HepG2 (cell line): ENCODE measurements at regions not wholly inside any gene's neighbourhood (a gene's known extent, or its start where the extent isn't known, plus 50 kb on each side); places are given as distances from the start of the nearest gene placed in this dataset.

ENCODE experiments used
- CBX5 ChIP-seq: sonication (generic); formaldehyde crosslinking; IDR thresholded peaks from 2 replicates; pipeline ENCODE4 v1.4.0; 2020; ENCODE audit warnings: missing genetic modification reagents, borderline replicate concordance
- CENPX ChIP-seq: sonication (generic); formaldehyde crosslinking; IDR thresholded peaks from 2 replicates; pipeline ENCODE4 v1.9.0; 2021; ENCODE audit warnings: mild to moderate bottlenecking, missing genetic modification reagents, moderate library complexity
- RELA ChIP-seq: sonication (generic); formaldehyde crosslinking; IDR thresholded peaks from 2 replicates; pipeline ENCODE4 v1.4.0; 2020; ENCODE audit warnings: missing genetic modification reagents
- SOX13 ChIP-seq, 3 experiments: fragments of 450-650 bp in 1 of 3; sonication (generic) in 1 of 3; formaldehyde crosslinking in 1 of 3; IDR thresholded peaks in 2 of 3; conservative IDR thresholded peaks in 1 of 3; 2 replicates each; pipeline versions ENCODE4 v1.5.0 to v1.6.1; 2016 to 2020; ENCODE audit warnings: antibody characterized with exemption in 1 of 3, mild to moderate bottlenecking in 1 of 3, missing compliant biosample characterization in 1 of 3, missing genetic modification reagents in 1 of 3, moderate library complexity in 1 of 3
- ZEB1 ChIP-seq: IDR thresholded peaks from 2 replicates; pipeline ENCODE4 v1.6.1; 2012; ENCODE audit warnings: mild to moderate bottlenecking, low read depth, inconsistent platforms; ENCODE audit not compliant: insufficient replicate concordance
- ZFP37 ChIP-seq: sonication (generic); formaldehyde crosslinking; IDR thresholded peaks from 2 replicates; pipeline ENCODE4 v1.4.0; 2020; ENCODE audit warnings: missing genetic modification reagents, borderline replicate concordance
- TF ChIP-seq, protein P1 (sequence below): sonication (generic); formaldehyde crosslinking; IDR thresholded peaks from 2 replicates; pipeline ENCODE4 v1.5.0; 2020; ENCODE audit warnings: mild to moderate bottlenecking, missing genetic modification reagents, borderline replicate concordance
- TF ChIP-seq, protein P2 (sequence below): sonication (generic); formaldehyde crosslinking; IDR thresholded peaks from 2 replicates; pipeline ENCODE4 v1.8.1; 2023; ENCODE audit warnings: missing genetic modification reagents, mild to moderate bottlenecking, borderline replicate concordance

DNA sequence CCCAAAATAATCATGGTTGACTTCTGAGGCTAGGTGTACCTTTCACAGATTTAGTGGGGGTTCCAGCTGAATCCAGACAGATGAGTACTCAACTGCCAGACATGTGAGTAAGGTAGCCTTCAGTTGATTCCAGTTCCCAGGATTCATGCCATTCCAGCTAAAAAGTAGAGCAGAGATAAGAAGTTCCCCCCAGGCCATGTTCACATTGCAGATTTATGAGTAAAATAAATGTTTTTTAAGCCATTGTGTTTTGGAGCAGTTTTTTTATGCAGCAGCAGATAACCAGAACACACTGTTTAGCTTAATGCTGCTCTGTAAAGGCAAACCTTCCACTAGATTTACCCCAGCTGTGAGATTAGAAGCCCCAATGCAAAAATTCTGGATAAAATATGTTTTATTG lies 245.0 kb downstream of the RFPL4B start (continued):
- TF ChIP-seq, protein P1, sequence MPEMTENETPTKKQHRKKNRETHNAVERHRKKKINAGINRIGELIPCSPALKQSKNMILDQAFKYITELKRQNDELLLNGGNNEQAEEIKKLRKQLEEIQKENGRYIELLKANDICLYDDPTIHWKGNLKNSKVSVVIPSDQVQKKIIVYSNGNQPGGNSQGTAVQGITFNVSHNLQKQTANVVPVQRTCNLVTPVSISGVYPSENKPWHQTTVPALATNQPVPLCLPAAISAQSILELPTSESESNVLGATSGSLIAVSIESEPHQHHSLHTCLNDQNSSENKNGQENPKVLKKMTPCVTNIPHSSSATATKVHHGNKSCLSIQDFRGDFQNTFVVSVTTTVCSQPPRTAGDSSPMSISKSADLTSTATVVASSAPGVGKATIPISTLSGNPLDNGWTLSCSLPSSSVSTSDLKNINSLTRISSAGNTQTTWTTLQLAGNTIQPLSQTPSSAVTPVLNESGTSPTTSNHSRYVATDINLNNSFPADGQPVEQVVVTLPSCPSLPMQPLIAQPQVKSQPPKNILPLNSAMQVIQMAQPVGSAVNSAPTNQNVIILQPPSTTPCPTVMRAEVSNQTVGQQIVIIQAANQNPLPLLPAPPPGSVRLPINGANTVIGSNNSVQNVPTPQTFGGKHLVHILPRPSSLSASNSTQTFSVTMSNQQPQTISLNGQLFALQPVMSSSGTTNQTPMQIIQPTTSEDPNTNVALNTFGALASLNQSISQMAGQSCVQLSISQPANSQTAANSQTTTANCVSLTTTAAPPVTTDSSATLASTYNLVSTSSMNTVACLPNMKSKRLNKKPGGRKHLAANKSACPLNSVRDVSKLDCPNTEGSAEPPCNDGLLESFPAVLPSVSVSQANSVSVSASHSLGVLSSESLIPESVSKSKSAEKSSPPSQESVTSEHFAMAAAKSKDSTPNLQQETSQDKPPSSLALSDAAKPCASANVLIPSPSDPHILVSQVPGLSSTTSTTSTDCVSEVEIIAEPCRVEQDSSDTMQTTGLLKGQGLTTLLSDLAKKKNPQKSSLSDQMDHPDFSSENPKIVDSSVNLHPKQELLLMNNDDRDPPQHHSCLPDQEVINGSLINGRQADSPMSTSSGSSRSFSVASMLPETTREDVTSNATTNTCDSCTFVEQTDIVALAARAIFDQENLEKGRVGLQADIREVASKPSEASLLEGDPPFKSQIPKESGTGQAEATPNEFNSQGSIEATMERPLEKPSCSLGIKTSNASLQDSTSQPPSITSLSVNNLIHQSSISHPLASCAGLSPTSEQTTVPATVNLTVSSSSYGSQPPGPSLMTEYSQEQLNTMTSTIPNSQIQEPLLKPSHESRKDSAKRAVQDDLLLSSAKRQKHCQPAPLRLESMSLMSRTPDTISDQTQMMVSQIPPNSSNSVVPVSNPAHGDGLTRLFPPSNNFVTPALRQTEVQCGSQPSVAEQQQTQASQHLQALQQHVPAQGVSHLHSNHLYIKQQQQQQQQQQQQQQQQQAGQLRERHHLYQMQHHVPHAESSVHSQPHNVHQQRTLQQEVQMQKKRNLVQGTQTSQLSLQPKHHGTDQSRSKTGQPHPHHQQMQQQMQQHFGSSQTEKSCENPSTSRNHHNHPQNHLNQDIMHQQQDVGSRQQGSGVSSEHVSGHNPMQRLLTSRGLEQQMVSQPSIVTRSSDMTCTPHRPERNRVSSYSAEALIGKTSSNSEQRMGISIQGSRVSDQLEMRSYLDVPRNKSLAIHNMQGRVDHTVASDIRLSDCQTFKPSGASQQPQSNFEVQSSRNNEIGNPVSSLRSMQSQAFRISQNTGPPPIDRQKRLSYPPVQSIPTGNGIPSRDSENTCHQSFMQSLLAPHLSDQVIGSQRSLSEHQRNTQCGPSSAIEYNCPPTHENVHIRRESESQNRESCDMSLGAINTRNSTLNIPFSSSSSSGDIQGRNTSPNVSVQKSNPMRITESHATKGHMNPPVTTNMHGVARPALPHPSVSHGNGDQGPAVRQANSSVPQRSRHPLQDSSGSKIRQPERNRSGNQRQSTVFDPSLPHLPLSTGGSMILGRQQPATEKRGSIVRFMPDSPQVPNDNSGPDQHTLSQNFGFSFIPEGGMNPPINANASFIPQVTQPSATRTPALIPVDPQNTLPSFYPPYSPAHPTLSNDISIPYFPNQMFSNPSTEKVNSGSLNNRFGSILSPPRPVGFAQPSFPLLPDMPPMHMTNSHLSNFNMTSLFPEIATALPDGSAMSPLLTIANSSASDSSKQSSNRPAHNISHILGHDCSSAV (CRISPR knock-in tag) = no peak
- TF ChIP-seq CENPX (CRISPR knock-in tag) (no peak), SOX13 (IDR thresholded peaks at IDR 0.05) (no peak), SOX13 (CRISPR knock-in tag; conservative IDR thresholded peaks at IDR 0.05 in 1 of 2, IDR thresholded peaks at IDR 0.05 in 1 of 2) (no peak), ZEB1 (no peak), CBX5 (CRISPR knock-in tag) (no peak), RELA (CRISPR knock-in tag) (no peak), ZFP37 (CRISPR knock-in tag) (no peak)
- TF ChIP-seq, protein P2, sequence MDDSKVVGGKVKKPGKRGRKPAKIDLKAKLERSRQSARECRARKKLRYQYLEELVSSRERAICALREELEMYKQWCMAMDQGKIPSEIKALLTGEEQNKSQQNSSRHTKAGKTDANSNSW (CRISPR knock-in tag) = no peak
